Urothelium cell line (cell line): ENCODE measurements at regions not wholly inside any gene's neighbourhood (a gene's known extent, or its start where the extent isn't known, plus 50 kb on each side); places are given as distances from the start of the nearest gene placed in this dataset.
"Not testable (repeated sequence)": the region's sequence is repeated elsewhere in the genome, so short reads cannot be mapped to it uniquely, and the experiment has no call there.

Experiments used
- DNase-seq: peaks from one replicate; pipeline ENCODE4 v3.0.0; 2011; ENCODE audit warnings: low spot score, mixed read lengths
- FAIRE-seq: peaks from 2 replicates; lab custom pipeline; 2011; peaks lifted over from hg19 to GRCh38; lab: Jason Lieb, UNC

- FAIRE-seq, DNase-seq: not testable (repeated sequence)
Measured at GRCh38 chr3:17816839-17817238, 74.4 kb upstream of the TBC1D5 start.

- DNase-seq, FAIRE-seq: not testable (repeated sequence)
Measured at GRCh38 chr3:17812328-17812727, 69.9 kb upstream of the TBC1D5 start.

- DNase-seq (no peak), FAIRE-seq (no peak)
Measured at GRCh38 chr3:17811646-17812045, 69.2 kb upstream of the TBC1D5 start.

- peak; percentile 28 for DNase-seq
- FAIRE-seq = no peak
Measured at GRCh38 chr3:17810759-17811158, 68.3 kb upstream of the TBC1D5 start.

GRCh38 chr3:17808994-17809393 is 66.6 kb upstream of the TBC1D5 start:
- no peak for FAIRE-seq

GRCh38 chr3:17806876-17807275 is 64.4 kb upstream of the TBC1D5 start:
- FAIRE-seq = no peak
- DNase-seq = no peak

More at GRCh38 chr3:17808994-17809393, 66.6 kb upstream of the TBC1D5 start:
- DNase-seq = peak; percentile 17

GRCh38 chr3:17806201-17806600 is 63.8 kb upstream of the TBC1D5 start:
- no peak for FAIRE-seq
- DNase-seq = no peak

- FAIRE-seq (no peak), DNase-seq (no peak)
Measured at GRCh38 chr3:17805461-17805940, 63.1 kb upstream of the TBC1D5 start.

- FAIRE-seq = no peak
Measured at GRCh38 chr3:17802950-17803349, 60.5 kb upstream of the TBC1D5 start.

GRCh38 chr3:17801131-17801530 is 58.7 kb upstream of the TBC1D5 start:
- no peak for DNase-seq
- FAIRE-seq = no peak

More at GRCh38 chr3:17802950-17803349, 60.5 kb upstream of the TBC1D5 start:
- no peak for DNase-seq

- no peak for DNase-seq
- FAIRE-seq = no peak
Measured at GRCh38 chr3:17800232-17800631, 57.8 kb upstream of the TBC1D5 start.

- no peak for FAIRE-seq
- DNase-seq = no peak
Measured at GRCh38 chr3:17799312-17799711, 56.9 kb upstream of the TBC1D5 start.

GRCh38 chr3:17798000-17798399 is 55.6 kb upstream of the TBC1D5 start:
- FAIRE-seq = no peak
- no peak for DNase-seq

GRCh38 chr3:17795711-17796110 is 53.3 kb upstream of the TBC1D5 start:
- no peak for FAIRE-seq
- no peak for DNase-seq

GRCh38 chr3:17795280-17795679 is 52.8 kb upstream of the TBC1D5 start:
- FAIRE-seq (no peak), DNase-seq (no peak)

GRCh38 chr3:17793542-17794195 is 51.2 kb upstream of the TBC1D5 start:
- DNase-seq = no peak
- no peak for FAIRE-seq
